ENCODE measurements at regions not wholly inside any gene's neighbourhood (a gene's known extent, or its start where the extent isn't known, plus 50 kb on each side); places are given as distances from the start of the nearest gene placed in this dataset.

DNA sequence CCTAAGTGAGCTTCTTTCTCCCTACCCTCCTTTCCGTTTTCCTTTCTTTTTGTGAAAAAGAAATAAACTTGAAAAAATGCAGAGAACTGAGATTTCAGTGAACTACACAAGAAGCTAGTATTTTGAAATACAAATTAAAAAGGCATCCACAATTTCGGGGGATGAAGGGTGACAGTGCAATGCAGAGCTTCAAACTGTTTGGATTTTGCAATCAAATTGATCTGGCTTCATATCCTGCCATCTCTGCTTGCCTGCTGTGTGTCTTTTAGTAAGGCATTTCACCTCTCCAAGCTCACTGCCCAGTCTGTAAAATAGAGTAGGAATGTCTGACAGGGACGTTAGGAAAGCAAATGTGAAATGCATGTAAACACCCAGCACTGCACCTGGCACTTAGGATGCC lies 258.0 kb downstream of the HACE1 start:
- TF ChIP-seq, protein P1, sequence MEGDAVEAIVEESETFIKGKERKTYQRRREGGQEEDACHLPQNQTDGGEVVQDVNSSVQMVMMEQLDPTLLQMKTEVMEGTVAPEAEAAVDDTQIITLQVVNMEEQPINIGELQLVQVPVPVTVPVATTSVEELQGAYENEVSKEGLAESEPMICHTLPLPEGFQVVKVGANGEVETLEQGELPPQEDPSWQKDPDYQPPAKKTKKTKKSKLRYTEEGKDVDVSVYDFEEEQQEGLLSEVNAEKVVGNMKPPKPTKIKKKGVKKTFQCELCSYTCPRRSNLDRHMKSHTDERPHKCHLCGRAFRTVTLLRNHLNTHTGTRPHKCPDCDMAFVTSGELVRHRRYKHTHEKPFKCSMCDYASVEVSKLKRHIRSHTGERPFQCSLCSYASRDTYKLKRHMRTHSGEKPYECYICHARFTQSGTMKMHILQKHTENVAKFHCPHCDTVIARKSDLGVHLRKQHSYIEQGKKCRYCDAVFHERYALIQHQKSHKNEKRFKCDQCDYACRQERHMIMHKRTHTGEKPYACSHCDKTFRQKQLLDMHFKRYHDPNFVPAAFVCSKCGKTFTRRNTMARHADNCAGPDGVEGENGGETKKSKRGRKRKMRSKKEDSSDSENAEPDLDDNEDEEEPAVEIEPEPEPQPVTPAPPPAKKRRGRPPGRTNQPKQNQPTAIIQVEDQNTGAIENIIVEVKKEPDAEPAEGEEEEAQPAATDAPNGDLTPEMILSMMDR (IDR thresholded peaks at IDR 0.05) = no peak
- TF ChIP-seq EP300 (IDR thresholded peaks at IDR 0.05) (no peak), POLR2AphosphoS5 (IDR thresholded peaks at IDR 0.05) (no peak), POLR2A (IDR thresholded peaks at IDR 0.05) (no peak)
- intact Hi-C loops (cut with DNase I; ENCODE audit: low total_unique reads) = no loop called here
- WGBS, 5 donors = 39 to 57% (median 48%) methylated on average over 3 of the region's 3 CpGs
- no peaks in the 10 kb centered on the region for H3K27me3 ChIP-seq
- H3K9me3 ChIP-seq = no peaks in the 10 kb centered on the region
- DNase-seq = no peak
- no peak overlapping the region for H3K4me3 ChIP-seq
- H3K4me1 ChIP-seq = peaks cover 0 to 11% (median 2%) of the 10 kb centered on the region in 4 donors
- no peaks in the 10 kb centered on the region for H3K36me3 ChIP-seq
- H3K27ac ChIP-seq = no peak overlapping the region

DNA sequence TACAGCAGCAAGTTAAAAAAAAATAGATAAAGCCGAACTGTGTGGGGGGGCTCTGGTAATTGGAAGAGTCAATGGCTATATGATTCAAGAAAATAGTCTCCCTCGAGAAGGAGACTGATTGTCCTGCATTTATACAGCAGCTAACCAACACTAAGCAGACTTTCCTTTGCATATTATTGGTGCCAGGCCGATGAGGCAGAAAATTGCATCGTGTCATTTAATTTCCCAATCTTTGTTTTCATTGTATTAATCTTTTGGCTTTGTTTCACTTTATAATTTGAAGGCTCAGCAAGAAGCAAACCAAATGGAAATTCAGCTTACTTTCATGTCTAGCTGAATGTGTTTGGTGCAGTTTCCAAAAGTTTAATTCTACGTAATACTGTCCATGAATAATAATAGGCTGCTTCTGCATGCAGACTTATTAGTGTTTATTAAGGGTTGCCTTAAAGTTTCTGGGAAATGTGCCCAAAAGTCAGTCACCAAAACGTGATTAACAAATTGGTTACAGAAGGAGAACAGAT lies 258.5 kb downstream of the HACE1 start:
- no peaks in the 10 kb centered on the region for H3K27me3 ChIP-seq
- DNase-seq = peak in 1 of 2 donors; percentile 12
- H3K27ac ChIP-seq = no peak overlapping the region
- intact Hi-C loops (cut with DNase I; ENCODE audit: low total_unique reads) = no loop called here
- no peaks in the 10 kb centered on the region for H3K9me3 ChIP-seq
- H3K4me1 ChIP-seq = peaks cover 0 to 11% (median 2%) of the 10 kb centered on the region in 4 donors
- 31 to 53% (median 47%) methylated on average over 6 of the region's 6 CpGs for WGBS, 5 donors
- TF ChIP-seq EP300 (IDR thresholded peaks at IDR 0.05) (no peak), POLR2A (IDR thresholded peaks at IDR 0.05) (no peak), POLR2AphosphoS5 (IDR thresholded peaks at IDR 0.05) (no peak)
- TF ChIP-seq, protein P1 (IDR thresholded peaks at IDR 0.05) = no peak
- H3K36me3 ChIP-seq = no peaks in the 10 kb centered on the region
- H3K4me3 ChIP-seq = no peak overlapping the region

DNA sequence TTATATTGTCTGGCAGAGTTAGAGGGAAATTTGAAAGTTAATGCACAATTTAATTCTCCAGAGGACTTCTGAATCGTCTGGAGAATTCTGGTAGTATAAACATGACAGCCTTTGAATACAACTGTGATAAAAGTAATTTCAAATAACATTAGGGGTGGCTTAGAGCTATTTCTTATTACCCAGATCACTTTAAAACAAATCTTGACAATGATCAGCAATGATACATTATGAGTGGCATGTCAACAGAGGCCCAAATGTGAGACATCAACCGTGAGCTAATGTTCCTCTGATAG lies 259.1 kb downstream of the HACE1 start:
- DNase-seq = no peak
- intact Hi-C loops (cut with DNase I; ENCODE audit: low total_unique reads) = no loop called here
- H3K9me3 ChIP-seq = no peaks in the 10 kb centered on the region
- H3K36me3 ChIP-seq = no peaks in the 10 kb centered on the region
- no peak overlapping the region for H3K27ac ChIP-seq
- WGBS, 5 donors = 20 to 39% (median 21%) methylated on average over 2 of the region's 2 CpGs
- TF ChIP-seq, protein P1 (IDR thresholded peaks at IDR 0.05) = no peak
- TF ChIP-seq POLR2A (IDR thresholded peaks at IDR 0.05) (no peak), EP300 (IDR thresholded peaks at IDR 0.05) (no peak), POLR2AphosphoS5 (IDR thresholded peaks at IDR 0.05) (no peak)
- no peaks in the 10 kb centered on the region for H3K27me3 ChIP-seq
- H3K4me3 ChIP-seq = no peak overlapping the region
- H3K4me1 ChIP-seq = peaks cover 0 to 11% (median 2%) of the 10 kb centered on the region in 4 donors

GRCh38 chr6:104599821-104600638 lies 259.7 kb downstream of the HACE1 start:
- Histone ChIP-seq H3K4me3 (no peak overlapping the region), H3K36me3 (no peaks in the 10 kb centered on the region), H3K27ac (no peak overlapping the region), H3K27me3 (no peaks in the 10 kb centered on the region), H3K9me3 (no peaks in the 10 kb centered on the region), H3K4me1 (peaks cover 0 to 11% (median 2%) of the 10 kb centered on the region in 4 donors)
- WGBS, 5 donors = 39 to 50% (median 49%) methylated on average over 3 of the region's 3 CpGs
- intact Hi-C loops (cut with DNase I; ENCODE audit: low total_unique reads) = no loop called here
- no peak for DNase-seq
- no peak for TF ChIP-seq EP300 (IDR thresholded peaks at IDR 0.05)
- no peak for TF ChIP-seq POLR2AphosphoS5 (IDR thresholded peaks at IDR 0.05)
- no peak for TF ChIP-seq POLR2A (IDR thresholded peaks at IDR 0.05)
- TF ChIP-seq, protein P1 (IDR thresholded peaks at IDR 0.05) = no peak
